SU-DHL-6 (cell line): ENCODE measurements at regions not wholly inside any gene's neighbourhood (a gene's known extent, or its start where the extent isn't known, plus 50 kb on each side); places are given as distances from the start of the nearest gene placed in this dataset.

Experiments
- H2AFZ ChIP-seq: fragments of 200-600 bp; sonication (generic); 2 replicates; pipeline ENCODE4 v1.6.1; 2014; ENCODE audit warnings: low read depth, mild to moderate bottlenecking, moderate library complexity, mixed read lengths, antibody characterized with exemption, low read length; ENCODE audit not compliant: severe bottlenecking
- H3F3A ChIP-seq: fragments of 200-600 bp; shearing (Covaris generic); 2 replicates; pipeline ENCODE4 v1.6.0; 2016; ENCODE audit warnings: antibody characterized with exemption, mild to moderate bottlenecking; ENCODE audit not compliant: insufficient read depth
- H3K27ac ChIP-seq: fragments of 200-600 bp; sonication (generic); 2 replicates; pipeline ENCODE4 v1.5.1; 2016; ENCODE audit warnings: low read depth, mild to moderate bottlenecking, low read length, moderate library complexity, mixed read lengths
- H3K27me3 ChIP-seq: fragments of 200-600 bp; sonication (generic), shearing (Covaris generic); 2 replicates; pipeline ENCODE4 v1.6.0; 2014; ENCODE audit warnings: mild to moderate bottlenecking, low read length
- H3K36me3 ChIP-seq: fragments of 200-600 bp; sonication (generic); 2 replicates; pipeline ENCODE4 v1.6.1; 2014; ENCODE audit warnings: mild to moderate bottlenecking, low read length, mixed read lengths
- H3K4me2 ChIP-seq: fragments of 300-600, 200-600 bp; shearing (Covaris generic), sonication (generic); 2 replicates; pipeline ENCODE4 v1.6.0; 2014; ENCODE audit warnings: low read length, low read depth, mild to moderate bottlenecking; ENCODE audit not compliant: poor library complexity, severe bottlenecking
- H3K4me3 ChIP-seq: fragments of 200-600 bp; sonication (generic); 2 replicates; pipeline ENCODE4 v1.5.1; 2014; ENCODE audit warnings: antibody characterized with exemption, low read length, mild to moderate bottlenecking, mixed read lengths; ENCODE audit not compliant: insufficient read depth, poor library complexity, severe bottlenecking
- H3K79me2 ChIP-seq: fragments of 200-600 bp; sonication (generic); 2 replicates; pipeline ENCODE4 v1.6.1; 2014; ENCODE audit warnings: mild to moderate bottlenecking, low read length, moderate library complexity; ENCODE audit not compliant: insufficient read depth
- H3K9ac ChIP-seq: fragments of 200-600 bp; sonication (generic); 2 replicates; pipeline ENCODE4 v1.7.0; 2014; ENCODE audit warnings: mild to moderate bottlenecking, low read length
- H3K9me2 ChIP-seq: fragments of 200-600 bp; sonication (generic); replicated peaks from 2 replicates; pipeline ENCODE4 v1.6.1; 2014; ENCODE audit warnings: low read length; ENCODE audit not compliant: insufficient read depth
- H3K9me3 ChIP-seq: fragments of 200-600 bp; sonication (generic); 2 replicates; pipeline ENCODE4 v1.6.1; 2014; ENCODE audit warnings: low read length, mixed read lengths; ENCODE audit not compliant: insufficient read depth
- H4K20me1 ChIP-seq: fragments of 200-600 bp; sonication (generic); 2 replicates; pipeline ENCODE4 v1.6.1; 2014; ENCODE audit warnings: low read depth, mild to moderate bottlenecking, antibody characterized with exemption, low read length, moderate library complexity, mixed read lengths
- CTCF ChIP-seq: fragments of 200-600 bp; sonication (generic); IDR thresholded peaks from one replicate; pipeline ENCODE4 v1.5.1; 2017; ENCODE audit warnings: antibody characterized with exemption, mild to moderate bottlenecking, low read length, moderate library complexity; ENCODE audit not compliant: insufficient read depth, poor library complexity, severe bottlenecking
- EZH2phosphoT487 ChIP-seq: fragments of 200-600 bp; sonication (generic), shearing (Covaris generic); conservative IDR thresholded peaks from 2 replicates; pipeline ENCODE4 v1.6.1; 2018; ENCODE audit warnings: mild to moderate bottlenecking, antibody characterized with exemption, low read length, moderate library complexity, mixed read lengths

- H3K9me2 ChIP-seq: no peaks in the 10 kb centered on the region
- H3K79me2 ChIP-seq: no peaks in the 10 kb centered on the region
- no peaks in the 10 kb centered on the region for H3K36me3 ChIP-seq
- no peaks in the 10 kb centered on the region for H3K27me3 ChIP-seq
- no peaks in the 10 kb centered on the region for H3F3A ChIP-seq
- no peak overlapping the region for H3K9ac ChIP-seq
- TF ChIP-seq EZH2phosphoT487: no peak
- H3K27ac ChIP-seq: no peak overlapping the region
- H3K4me2 ChIP-seq: no peak overlapping the region
- H3K4me3 ChIP-seq: no peak overlapping the region
- no peaks in the 10 kb centered on the region for H4K20me1 ChIP-seq
- H2AFZ ChIP-seq: no peak overlapping the region
- H3K9me3 ChIP-seq: no peaks in the 10 kb centered on the region
Measured at GRCh38 chr16:73140929-73141328, 93.0 kb upstream of the ZFHX3 start.

- Histone ChIP-seq H2AFZ (no peak overlapping the region), H3K4me2 (no peak overlapping the region), H3K9me3 (no peaks in the 10 kb centered on the region), H4K20me1 (no peaks in the 10 kb centered on the region), H3K36me3 (no peaks in the 10 kb centered on the region), H3K9me2 (no peaks in the 10 kb centered on the region), H3K27ac (no peak overlapping the region), H3K27me3 (no peaks in the 10 kb centered on the region), H3K79me2 (no peaks in the 10 kb centered on the region), H3F3A (no peaks in the 10 kb centered on the region), H3K4me3 (no peak overlapping the region), H3K9ac (no peak overlapping the region)
- TF ChIP-seq EZH2phosphoT487: no peak
- TF ChIP-seq CTCF: no peak
Measured at GRCh38 chr16:73131156-73131862, 83.4 kb upstream of the ZFHX3 start.

- no peaks in the 10 kb centered on the region for H4K20me1 ChIP-seq
- H3K9ac ChIP-seq: no peak overlapping the region
- H3K4me3 ChIP-seq: no peak overlapping the region
- H3K9me3 ChIP-seq: no peaks in the 10 kb centered on the region
- no peak overlapping the region for H3K4me2 ChIP-seq
- H3K79me2 ChIP-seq: no peaks in the 10 kb centered on the region
- no peaks in the 10 kb centered on the region for H3K27me3 ChIP-seq
- H3K9me2 ChIP-seq: no peaks in the 10 kb centered on the region
- H2AFZ ChIP-seq: no peak overlapping the region
- TF ChIP-seq EZH2phosphoT487 (no peak), CTCF (no peak)
- no peaks in the 10 kb centered on the region for H3F3A ChIP-seq
- H3K36me3 ChIP-seq: no peaks in the 10 kb centered on the region
- H3K27ac ChIP-seq: no peak overlapping the region
Measured at GRCh38 chr16:73129455-73129854, 81.5 kb upstream of the ZFHX3 start.

- no peak overlapping the region for H3K4me2 ChIP-seq
- no peaks in the 10 kb centered on the region for H3K27me3 ChIP-seq
- no peaks in the 10 kb centered on the region for H3K9me2 ChIP-seq
- no peaks in the 10 kb centered on the region for H3K9me3 ChIP-seq
- H3K79me2 ChIP-seq: no peaks in the 10 kb centered on the region
- H4K20me1 ChIP-seq: no peaks in the 10 kb centered on the region
- no peak overlapping the region for H3K27ac ChIP-seq
- no peak overlapping the region for H2AFZ ChIP-seq
- no peaks in the 10 kb centered on the region for H3K36me3 ChIP-seq
- TF ChIP-seq EZH2phosphoT487 (no peak), CTCF (no peak)
- H3K9ac ChIP-seq: no peak overlapping the region
- no peaks in the 10 kb centered on the region for H3F3A ChIP-seq
- no peak overlapping the region for H3K4me3 ChIP-seq
Measured at GRCh38 chr16:73126525-73126853, 78.6 kb upstream of the ZFHX3 start.
